22Rv1 (cell line): ENCODE measurements at regions not wholly inside any gene's neighbourhood (a gene's known extent, or its start where the extent isn't known, plus 50 kb on each side); places are given as distances from the start of the nearest gene placed in this dataset.

Experiments
- H3K27ac ChIP-seq: fragments of 450-650 bp; 2 replicates; pipeline ENCODE4 v1.5.1; 2017
- CTCF ChIP-seq: fragments of 450-650 bp; IDR thresholded peaks from 2 replicates; pipeline ENCODE4 v1.5.1; 2017; ENCODE audit warnings: mild to moderate bottlenecking
- ZFX ChIP-seq: fragments of 450-650 bp; IDR thresholded peaks from 2 replicates; pipeline ENCODE4 v1.6.1; 2017; ENCODE audit warnings: antibody characterized with exemption, borderline replicate concordance

- no peak overlapping the region for H3K27ac ChIP-seq
- TF ChIP-seq CTCF (peak; percentile 12; the same call in 1 of the 2 replicates), ZFX (no peak)
Observed at GRCh38 chr14:42378274-42378673, 771.6 kb downstream of the LRFN5 start.

- H3K27ac ChIP-seq: no peak overlapping the region
- no peak for TF ChIP-seq CTCF
- TF ChIP-seq ZFX: no peak
Observed at GRCh38 chr14:42374332-42374731, 767.7 kb downstream of the LRFN5 start.

GRCh38 chr14:42370056-42370455, 763.4 kb downstream of the LRFN5 start:
- H3K27ac ChIP-seq: no peak overlapping the region
- TF ChIP-seq ZFX (no peak), CTCF (no peak)

- TF ChIP-seq ZFX (no peak), CTCF (no peak)
- H3K27ac ChIP-seq: no peak overlapping the region
Observed at GRCh38 chr14:42368234-42368633, 761.6 kb downstream of the LRFN5 start.

GRCh38 chr14:42353315-42353714, 746.6 kb downstream of the LRFN5 start:
- no peak for TF ChIP-seq ZFX
- no peak for TF ChIP-seq CTCF
- H3K27ac ChIP-seq: no peak overlapping the region

- TF ChIP-seq ZFX (no peak), CTCF (no peak)
- no peak overlapping the region for H3K27ac ChIP-seq
Observed at GRCh38 chr14:42335918-42336317, 729.2 kb downstream of the LRFN5 start.

- H3K27ac ChIP-seq: no peak overlapping the region
- TF ChIP-seq CTCF (no peak), ZFX (no peak)
Observed at GRCh38 chr14:42334931-42335330, 728.3 kb downstream of the LRFN5 start.
